ENCODE measurements at regions not wholly inside any gene's neighbourhood (a gene's known extent, or its start where the extent isn't known, plus 50 kb on each side); places are given as distances from the start of the nearest gene placed in this dataset.

DNA sequence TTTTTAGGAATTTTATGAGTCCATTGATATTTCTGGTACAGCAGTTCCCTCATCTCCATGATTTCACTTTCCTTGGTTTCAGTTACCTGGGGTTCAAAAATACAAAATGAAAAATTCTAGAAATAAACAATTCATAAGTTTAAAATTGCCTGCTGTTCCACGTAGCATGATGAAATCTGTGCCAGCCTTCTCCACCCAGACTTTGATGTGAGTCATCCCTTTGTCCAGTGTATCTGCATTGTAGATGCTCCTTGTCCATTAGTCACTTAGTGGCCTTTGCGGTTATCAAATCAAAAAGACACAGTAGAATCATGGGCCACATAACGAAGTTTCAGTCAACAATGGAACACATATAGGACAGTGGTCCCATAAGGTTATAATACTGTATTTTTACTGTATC, 286.9 kb downstream of the PTEN start:
- WGBS (ENCODE audit: insufficient coverage): 90% methylated on average over 2 of the region's 3 CpGs
- Mint-ChIP-seq H3K36me3 (no peaks in the 10 kb centered on the region), H3K9me3 (no peaks in the 10 kb centered on the region), H3K27ac (no peak overlapping the region), H3K4me3 (no peak overlapping the region), H3K4me1 (peaks cover 0 to 7% of the 10 kb centered on the region in 2 donors), H3K27me3 (ENCODE audit: low read depth in 2 of 2) (peaks cover 0 to 3% of the 10 kb centered on the region in 2 donors)
- H3K9me3 ChIP-seq (ENCODE audit: control insufficient read depth, insufficient read depth, low read length): no peaks in the 10 kb centered on the region
- TF ChIP-seq, protein P1, sequence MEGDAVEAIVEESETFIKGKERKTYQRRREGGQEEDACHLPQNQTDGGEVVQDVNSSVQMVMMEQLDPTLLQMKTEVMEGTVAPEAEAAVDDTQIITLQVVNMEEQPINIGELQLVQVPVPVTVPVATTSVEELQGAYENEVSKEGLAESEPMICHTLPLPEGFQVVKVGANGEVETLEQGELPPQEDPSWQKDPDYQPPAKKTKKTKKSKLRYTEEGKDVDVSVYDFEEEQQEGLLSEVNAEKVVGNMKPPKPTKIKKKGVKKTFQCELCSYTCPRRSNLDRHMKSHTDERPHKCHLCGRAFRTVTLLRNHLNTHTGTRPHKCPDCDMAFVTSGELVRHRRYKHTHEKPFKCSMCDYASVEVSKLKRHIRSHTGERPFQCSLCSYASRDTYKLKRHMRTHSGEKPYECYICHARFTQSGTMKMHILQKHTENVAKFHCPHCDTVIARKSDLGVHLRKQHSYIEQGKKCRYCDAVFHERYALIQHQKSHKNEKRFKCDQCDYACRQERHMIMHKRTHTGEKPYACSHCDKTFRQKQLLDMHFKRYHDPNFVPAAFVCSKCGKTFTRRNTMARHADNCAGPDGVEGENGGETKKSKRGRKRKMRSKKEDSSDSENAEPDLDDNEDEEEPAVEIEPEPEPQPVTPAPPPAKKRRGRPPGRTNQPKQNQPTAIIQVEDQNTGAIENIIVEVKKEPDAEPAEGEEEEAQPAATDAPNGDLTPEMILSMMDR (IDR thresholded peaks at IDR 0.05): no peak
- H3K4me1 ChIP-seq (ENCODE audit: control insufficient read depth, insufficient read depth, low read length): peaks cover 4% of the 10 kb centered on the region
- DNase-seq (no peak), ATAC-seq (no peak)
- intact Hi-C loops (cut with micrococcal nuclease): no loop called here
- H3K36me3 ChIP-seq (ENCODE audit: control insufficient read depth, insufficient read depth, low read length): no peaks in the 10 kb centered on the region
- H3K27ac ChIP-seq (ENCODE audit: low read length): no peak overlapping the region
- no peak overlapping the region for H3K4me3 ChIP-seq (ENCODE audit: low read length)
- H3K27me3 ChIP-seq (ENCODE audit: control insufficient read depth, insufficient read depth, low read length): no peaks in the 10 kb centered on the region

DNA sequence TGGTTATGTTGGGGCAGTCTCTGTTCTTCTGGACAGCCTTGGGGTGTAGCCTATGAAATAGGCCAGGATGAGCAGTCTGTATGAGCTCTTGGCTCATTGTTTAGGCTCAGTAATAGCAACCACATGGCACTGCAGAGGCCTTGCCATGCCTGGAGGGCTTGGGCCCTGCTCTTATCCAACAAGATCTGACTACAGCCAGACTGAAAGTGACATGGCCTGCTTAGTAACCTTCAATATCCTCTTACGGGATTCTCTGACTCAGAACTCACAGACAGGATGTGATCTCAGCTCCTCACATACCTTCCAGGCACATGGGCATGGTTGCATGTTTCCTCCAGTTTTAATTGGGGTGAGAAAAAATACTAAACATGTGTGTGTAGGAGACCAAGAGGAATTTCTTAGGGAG, 289.3 kb downstream of the PTEN start:
- intact Hi-C loops (cut with micrococcal nuclease): no loop called here
- no peaks in the 10 kb centered on the region for H3K27me3 ChIP-seq (ENCODE audit: control insufficient read depth, insufficient read depth, low read length)
- no peak overlapping the region for H3K4me3 ChIP-seq (ENCODE audit: low read length)
- H3K4me1 Mint-ChIP-seq: peaks cover 0 to 7% of the 10 kb centered on the region in 2 donors
- WGBS (ENCODE audit: insufficient coverage): 27% methylated on average over 1 of the region's 1 CpG
- H3K4me1 ChIP-seq (ENCODE audit: control insufficient read depth, insufficient read depth, low read length): peaks cover 4% of the 10 kb centered on the region
- no peaks in the 10 kb centered on the region for H3K36me3 Mint-ChIP-seq
- H3K9me3 Mint-ChIP-seq: no peaks in the 10 kb centered on the region
- ATAC-seq (peak; percentile 55 to 84 (median 56)), DNase-seq (peak in 1 of 2 donors; percentile 18)
- H3K27me3 Mint-ChIP-seq (ENCODE audit: low read depth in 2 of 2): no peaks in the 10 kb centered on the region
- no peaks in the 10 kb centered on the region for H3K36me3 ChIP-seq (ENCODE audit: control insufficient read depth, insufficient read depth, low read length)
- TF ChIP-seq, protein P1 (IDR thresholded peaks at IDR 0.05): no peak
- no peak overlapping the region for H3K27ac ChIP-seq (ENCODE audit: low read length)
- no peaks in the 10 kb centered on the region for H3K9me3 ChIP-seq (ENCODE audit: control insufficient read depth, insufficient read depth, low read length)
- no peak overlapping the region for H3K27ac Mint-ChIP-seq
- H3K4me3 Mint-ChIP-seq: no peak overlapping the region

DNA sequence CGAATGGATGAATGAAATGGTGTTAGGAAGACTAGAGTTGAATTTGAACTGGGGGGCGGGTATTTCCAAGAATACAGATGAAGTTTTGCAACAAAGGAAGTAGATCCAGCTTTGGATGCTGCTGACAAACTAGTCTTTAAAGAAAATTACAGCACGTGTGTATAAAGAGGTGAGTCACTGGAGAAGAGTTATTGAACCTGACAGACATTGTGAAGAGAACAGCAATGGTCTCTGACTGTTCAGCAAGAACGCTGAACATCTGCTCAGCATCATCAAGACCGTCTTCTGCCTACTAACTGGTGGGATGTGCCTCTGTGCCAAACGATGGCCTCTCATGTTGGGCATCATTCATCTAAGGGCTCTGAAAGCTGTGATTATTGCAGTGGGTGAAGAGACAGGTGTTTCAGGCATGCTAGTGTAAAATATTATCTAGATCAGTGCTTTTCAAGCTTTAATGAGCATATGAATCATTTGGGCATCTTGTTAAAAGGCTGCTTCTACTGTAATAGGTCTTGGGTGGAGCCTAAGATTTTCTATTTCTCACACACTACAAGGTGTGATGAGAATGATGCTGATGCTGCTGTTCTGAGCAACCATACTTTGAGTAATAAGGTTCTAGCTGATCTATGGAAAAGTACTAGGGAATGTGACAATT, 291.3 kb downstream of the PTEN start:
- Mint-ChIP-seq H3K27me3 (ENCODE audit: low read depth in 2 of 2) (no peaks in the 10 kb centered on the region), H3K36me3 (no peaks in the 10 kb centered on the region), H3K27ac (no peak overlapping the region), H3K4me3 (no peak overlapping the region), H3K4me1 (peaks cover 0 to 7% of the 10 kb centered on the region in 2 donors), H3K9me3 (no peaks in the 10 kb centered on the region)
- 92% methylated on average over 6 of the region's 6 CpGs for WGBS (ENCODE audit: insufficient coverage)
- no peaks in the 10 kb centered on the region for H3K27me3 ChIP-seq (ENCODE audit: control insufficient read depth, insufficient read depth, low read length)
- ATAC-seq (no peak), DNase-seq (no peak)
- H3K4me3 ChIP-seq (ENCODE audit: low read length): no peak overlapping the region
- peaks cover 4% of the 10 kb centered on the region for H3K4me1 ChIP-seq (ENCODE audit: control insufficient read depth, insufficient read depth, low read length)
- H3K9me3 ChIP-seq (ENCODE audit: control insufficient read depth, insufficient read depth, low read length): no peaks in the 10 kb centered on the region
- TF ChIP-seq, protein P1 (IDR thresholded peaks at IDR 0.05): no peak
- no peaks in the 10 kb centered on the region for H3K36me3 ChIP-seq (ENCODE audit: control insufficient read depth, insufficient read depth, low read length)
- no peak overlapping the region for H3K27ac ChIP-seq (ENCODE audit: low read length)
- intact Hi-C loops (cut with micrococcal nuclease): no loop called here

DNA sequence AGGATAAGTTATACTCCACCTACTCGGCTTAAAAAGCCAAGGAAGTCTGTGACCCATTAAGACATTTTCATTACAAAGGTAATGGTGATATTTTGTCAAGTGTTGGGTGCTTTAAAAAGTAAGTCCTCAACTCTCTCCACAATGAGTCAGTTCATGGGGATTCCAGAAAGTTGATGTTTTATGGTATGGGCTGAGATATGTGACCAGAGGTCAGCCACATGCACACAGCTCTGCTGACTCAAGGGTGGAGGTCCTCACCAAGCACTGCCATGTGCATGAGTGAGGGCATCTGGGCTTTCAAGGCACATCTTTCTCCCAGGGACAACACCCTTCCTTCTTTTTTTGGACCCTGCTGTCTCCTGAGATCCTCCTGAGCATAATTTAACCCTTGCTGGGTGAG, 292.9 kb downstream of the PTEN start:
- Mint-ChIP-seq H3K27me3 (ENCODE audit: low read depth in 2 of 2) (no peaks in the 10 kb centered on the region), H3K4me3 (no peak overlapping the region), H3K4me1 (peaks cover 0 to 7% of the 10 kb centered on the region in 2 donors), H3K9me3 (no peaks in the 10 kb centered on the region), H3K27ac (no peak overlapping the region), H3K36me3 (no peaks in the 10 kb centered on the region)
- TF ChIP-seq, protein P1 (IDR thresholded peaks at IDR 0.05): no peak
- H3K27me3 ChIP-seq (ENCODE audit: control insufficient read depth, insufficient read depth, low read length): no peaks in the 10 kb centered on the region
- ATAC-seq (no peak), DNase-seq (no peak)
- H3K36me3 ChIP-seq (ENCODE audit: control insufficient read depth, insufficient read depth, low read length): no peaks in the 10 kb centered on the region
- intact Hi-C loops (cut with micrococcal nuclease): no loop called here
- no peak overlapping the region for H3K4me3 ChIP-seq (ENCODE audit: low read length)
- H3K27ac ChIP-seq (ENCODE audit: low read length): no peak overlapping the region
- WGBS (ENCODE audit: insufficient coverage): 100% methylated on average over 1 of the region's 1 CpG
- H3K9me3 ChIP-seq (ENCODE audit: control insufficient read depth, insufficient read depth, low read length): no peaks in the 10 kb centered on the region
- H3K4me1 ChIP-seq (ENCODE audit: control insufficient read depth, insufficient read depth, low read length): peaks cover 4% of the 10 kb centered on the region

All from natural killer cell (primary cell).